Ureter (tissue), 1 donor: ENCODE measurements at regions not wholly inside any gene's neighbourhood (a gene's known extent, or its start where the extent isn't known, plus 50 kb on each side); places are given as distances from the start of the nearest gene placed in this dataset.
"Not testable (repeated sequence)": the region's sequence is repeated elsewhere in the genome, so short reads cannot be mapped to it uniquely, and the experiment has no call there.

Experiments used
- DNase-seq: peaks from one replicate; pipeline ENCODE4 v3.0.0-alpha.2; 2020; ENCODE audit warnings: low spot score
- donor health status: DM: yes; HTN: yes; CAD: no.

DNA sequence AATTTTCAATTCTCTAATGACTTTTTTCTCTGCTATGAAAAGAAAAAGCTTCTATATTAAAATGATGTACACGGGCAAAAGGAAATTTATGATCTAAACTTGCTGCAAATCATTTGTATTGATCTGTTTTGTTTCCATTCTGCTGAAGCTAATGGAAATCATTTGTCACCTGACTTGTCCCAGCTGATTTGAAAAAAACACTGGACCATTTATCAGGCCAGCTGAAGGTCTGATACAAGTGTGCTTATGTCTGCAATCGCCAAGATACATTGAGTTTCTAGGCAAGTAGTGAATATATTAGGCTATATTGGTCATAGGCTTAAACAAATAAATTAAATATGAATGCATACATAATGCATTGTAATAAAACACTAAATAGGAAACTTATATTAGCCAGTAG lies 1309.7 kb downstream of the REEP3 start:
- no peak for DNase-seq

DNA sequence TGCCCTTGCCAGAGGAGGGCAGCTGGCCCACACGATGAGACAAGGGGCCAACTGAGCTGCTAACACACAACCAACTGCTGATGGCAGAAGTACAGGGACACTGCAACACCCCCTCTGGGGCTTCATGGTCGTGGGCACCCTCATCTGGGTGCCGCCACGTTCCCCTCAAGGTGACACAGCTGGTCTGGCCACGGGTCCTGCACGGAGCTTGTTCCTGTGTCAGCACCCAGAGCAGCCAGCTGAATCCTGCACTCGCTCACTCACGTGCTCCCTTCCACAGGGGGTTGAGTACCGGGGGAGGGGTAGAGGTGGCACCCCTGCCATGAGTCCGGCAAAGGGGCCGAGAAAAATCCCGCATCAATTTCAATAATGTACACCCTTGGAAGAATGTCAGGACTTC lies 1319.1 kb downstream of the REEP3 start:
- no peak for DNase-seq

DNA sequence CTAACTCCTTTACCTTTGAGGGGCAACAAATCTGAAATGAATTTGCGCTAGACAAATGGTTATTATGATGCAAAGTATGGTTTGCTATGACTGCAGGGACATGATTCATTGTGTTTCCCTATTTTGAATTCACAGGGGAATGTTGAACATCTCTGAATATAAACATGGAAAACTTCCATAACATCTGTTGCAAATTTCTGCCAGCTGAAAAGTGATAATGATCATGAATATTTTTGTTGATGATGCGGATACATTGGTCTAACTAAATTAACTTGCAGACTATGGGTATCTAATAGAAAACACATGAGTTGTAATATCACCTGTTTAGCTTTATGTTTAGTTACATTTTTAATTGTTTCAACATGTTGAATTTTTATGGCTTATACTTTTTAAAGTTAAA lies 1325.5 kb downstream of the REEP3 start:
- no peak for DNase-seq

DNA sequence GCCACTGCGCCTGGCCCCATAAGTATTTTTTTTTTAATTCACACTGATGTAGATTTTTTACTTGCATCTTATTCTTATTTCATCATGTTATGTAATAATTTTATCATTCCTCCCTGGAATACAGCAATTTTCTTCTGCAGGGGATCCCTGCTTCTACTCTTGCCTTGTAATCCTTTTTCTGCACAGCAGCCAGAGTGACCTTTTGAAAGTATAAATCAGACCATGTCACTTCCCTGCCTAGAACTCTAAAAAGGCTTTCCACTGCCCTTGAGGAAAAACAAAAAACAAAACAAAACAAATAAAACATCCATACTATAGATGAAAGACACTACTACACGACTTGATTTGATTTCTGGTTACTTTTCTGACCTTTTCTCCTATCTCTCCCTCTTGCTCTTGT lies 1334.7 kb downstream of the REEP3 start:
- no peak for DNase-seq

DNA sequence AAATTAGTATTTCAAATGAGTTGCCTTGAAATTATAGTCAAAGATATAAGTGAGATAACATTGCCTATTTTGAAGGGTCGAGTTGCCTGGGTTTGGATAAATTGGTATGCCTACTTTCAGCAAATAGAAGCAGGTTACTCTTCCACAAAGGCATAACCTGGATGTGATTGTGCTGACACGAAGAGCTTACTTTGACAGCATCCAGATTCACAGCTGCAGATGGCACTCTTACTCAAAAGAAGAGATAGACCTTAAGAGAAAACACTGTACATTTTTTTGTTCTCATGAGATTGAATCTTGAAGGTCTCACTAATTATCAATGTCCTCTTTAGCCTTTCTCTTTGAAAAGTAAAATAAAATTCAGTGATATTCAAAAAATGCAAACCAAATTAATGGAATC lies 1338.7 kb downstream of the REEP3 start:
- no peak for DNase-seq

DNA sequence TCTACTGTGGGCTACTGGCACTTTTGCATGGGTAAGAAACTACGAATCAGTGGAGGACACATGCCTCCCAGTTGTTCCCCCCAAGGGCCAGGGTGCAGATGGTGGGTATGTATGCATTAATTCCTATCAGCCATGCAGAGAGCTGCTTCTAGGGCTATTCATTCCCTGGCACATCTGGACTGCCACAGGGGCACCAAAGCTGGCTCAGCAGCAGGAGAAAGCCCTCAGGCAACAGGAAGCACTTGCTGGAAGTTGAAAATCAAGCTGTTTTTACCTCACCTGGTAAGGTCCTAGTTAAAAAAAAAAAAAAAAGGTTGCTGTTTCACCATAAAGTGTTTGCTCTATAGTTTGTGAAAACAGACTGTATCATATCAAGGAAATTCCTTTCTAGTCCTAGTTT lies 1342.6 kb downstream of the REEP3 start:
- no peak for DNase-seq

DNA sequence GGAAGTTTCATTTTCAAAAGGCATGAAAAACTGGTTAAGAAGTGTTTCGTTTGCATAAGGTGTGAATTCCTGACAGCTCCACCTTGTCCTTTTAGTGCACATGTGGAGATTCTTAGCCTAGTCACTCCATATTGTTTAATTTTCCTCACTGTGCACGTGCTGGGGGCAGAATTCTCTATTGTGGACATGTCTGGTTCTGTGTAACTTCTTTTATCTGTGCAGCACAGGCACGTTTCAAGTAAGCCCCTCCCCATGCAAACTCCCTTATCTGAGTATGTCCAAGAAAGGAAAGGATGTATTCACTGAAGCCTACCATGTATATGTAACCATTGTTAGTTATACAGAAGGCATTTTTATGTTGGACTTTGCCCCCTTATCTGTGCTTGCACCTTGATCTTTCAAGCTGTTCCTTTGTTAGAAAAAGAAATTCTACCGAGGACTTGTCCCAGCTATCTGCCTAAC lies 1346.3 kb downstream of the REEP3 start:
- no peak for DNase-seq

DNA sequence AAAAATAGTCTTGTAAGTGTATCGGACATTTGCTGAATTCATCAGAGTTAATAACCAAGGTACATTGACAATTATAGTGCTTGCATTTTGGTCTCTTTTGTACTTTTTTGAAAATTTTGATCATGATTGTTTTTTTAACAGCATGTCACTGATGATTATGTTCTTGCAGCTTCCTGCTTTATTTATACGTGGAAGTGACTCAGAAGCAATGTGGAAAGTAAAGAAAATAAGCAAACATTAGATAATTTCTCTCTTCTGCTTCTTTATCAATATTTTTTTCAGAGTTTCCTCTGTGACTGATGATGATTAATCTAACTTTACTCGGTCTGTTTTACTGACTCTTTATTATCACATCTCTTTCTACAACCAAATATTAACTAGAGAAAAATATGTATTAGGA lies 1351.9 kb downstream of the REEP3 start:
- no peak for DNase-seq

DNA sequence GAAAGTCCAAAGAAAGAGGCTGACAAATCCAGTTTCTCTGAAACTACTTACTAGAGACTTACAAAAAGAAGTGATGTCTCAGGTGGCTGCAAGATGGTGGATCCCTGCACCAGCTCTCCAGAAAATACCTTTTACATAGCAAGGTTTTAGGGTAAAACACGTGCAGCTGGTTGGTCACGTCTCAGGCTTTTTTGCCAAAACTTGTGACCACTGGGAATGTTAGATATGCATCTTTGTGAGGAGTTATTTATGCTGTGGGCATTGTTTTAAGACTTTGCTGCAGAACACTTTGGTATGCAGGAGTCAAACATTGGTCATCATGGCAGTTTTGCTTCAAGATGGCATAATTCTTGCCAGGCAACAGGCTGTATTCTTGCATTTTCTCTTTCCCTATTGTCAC lies 1352.8 kb downstream of the REEP3 start:
- no peak for DNase-seq

DNA sequence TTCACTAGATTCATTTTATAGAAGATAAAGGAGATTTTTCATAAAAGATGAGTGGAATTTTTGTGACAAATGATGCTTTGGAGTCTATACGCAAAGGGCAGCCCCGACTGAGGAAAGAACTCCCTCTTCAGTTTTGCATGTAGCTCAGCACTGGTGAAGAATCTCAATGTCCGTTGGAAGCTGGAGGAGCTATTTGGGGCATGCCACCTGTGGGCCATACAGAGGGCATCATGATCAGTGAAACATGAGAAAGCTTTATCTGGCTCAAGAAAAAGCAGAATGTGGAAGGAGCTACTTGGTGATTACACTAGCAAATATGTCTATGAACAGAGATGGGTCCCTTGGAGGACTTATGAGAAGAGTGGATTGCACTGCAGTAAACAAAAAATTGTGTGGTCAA lies 1359.3 kb downstream of the REEP3 start:
- no peak for DNase-seq

DNA sequence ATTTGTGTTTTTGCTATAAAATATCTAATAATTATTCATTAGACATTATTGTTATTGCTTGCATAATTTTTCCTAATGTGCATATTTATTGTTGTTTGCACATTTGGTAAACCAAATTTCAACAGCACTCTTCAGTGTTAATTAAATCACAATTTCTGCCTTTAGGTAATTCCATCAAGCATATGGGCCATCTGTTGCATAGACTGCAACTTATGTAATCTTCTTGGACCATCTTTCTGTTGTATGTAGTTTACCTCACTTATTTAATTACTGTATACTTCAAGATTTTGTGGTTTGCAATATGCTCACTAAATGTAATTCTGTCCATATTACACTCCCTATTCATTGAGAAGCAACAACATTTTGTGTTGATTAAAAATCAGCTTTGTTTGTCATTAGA lies 1360.1 kb downstream of the REEP3 start:
- no peak for DNase-seq

DNA sequence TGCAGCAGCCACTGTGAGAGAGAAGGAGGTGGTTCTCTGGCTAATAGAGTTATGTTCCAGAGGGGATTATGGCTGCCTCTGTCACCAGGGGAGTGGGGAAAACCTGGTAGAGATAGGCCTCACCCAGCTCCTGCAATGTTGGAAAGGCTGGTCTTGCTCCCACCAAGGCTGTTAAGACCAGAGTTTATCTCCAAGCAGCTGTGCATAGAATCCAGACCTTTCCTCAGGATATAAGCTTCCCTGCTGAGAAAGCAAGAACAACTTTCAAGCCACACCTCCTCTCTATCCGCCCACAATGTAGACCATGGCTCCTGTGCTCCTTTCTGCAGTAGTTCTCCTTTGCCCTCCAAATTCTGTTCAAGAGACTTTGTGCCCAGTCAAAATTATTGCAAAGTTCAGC lies 1375.4 kb downstream of the REEP3 start:
- no peak for DNase-seq

DNA sequence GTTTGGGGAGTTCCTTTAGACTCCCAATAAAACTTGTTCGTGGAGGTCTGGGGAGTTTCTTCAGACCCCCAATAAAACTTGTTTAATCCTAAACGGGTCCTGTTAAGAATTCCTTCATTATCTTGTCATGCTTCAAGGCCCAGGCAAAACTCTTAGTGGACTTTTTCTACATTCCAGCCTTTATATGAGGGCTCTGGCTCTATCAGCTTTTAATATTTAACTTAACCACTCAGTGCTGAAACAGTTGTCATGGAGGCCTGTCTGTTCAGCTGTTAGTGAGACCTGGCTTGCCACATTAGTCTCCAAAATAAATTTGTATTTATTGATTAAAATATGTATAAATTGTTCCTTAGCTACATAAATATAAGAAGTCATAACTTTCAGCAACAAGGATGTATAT lies 1385.1 kb downstream of the REEP3 start:
- DNase-seq, result not testable (repeated sequence)

DNA sequence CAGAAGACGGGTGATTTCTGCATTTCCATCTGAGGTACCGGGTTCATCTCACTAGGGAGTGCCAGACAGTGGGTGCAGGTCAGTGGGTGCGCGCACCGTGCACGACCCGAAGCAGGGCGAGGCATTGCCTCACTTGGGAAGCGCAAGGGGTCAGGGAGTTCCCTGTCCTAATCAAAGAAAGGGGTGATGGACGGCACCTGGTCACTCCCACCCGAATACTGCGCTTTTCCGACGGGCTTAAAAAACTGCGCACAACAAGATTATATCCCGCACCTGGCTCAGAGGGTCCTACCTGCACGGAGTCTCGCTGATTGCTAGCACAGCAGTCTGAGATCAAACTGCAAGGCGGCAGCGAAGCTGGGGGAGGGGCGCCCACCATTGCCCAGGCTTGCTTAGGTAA lies 1403.1 kb downstream of the REEP3 start:
- not testable (repeated sequence) for DNase-seq

DNA sequence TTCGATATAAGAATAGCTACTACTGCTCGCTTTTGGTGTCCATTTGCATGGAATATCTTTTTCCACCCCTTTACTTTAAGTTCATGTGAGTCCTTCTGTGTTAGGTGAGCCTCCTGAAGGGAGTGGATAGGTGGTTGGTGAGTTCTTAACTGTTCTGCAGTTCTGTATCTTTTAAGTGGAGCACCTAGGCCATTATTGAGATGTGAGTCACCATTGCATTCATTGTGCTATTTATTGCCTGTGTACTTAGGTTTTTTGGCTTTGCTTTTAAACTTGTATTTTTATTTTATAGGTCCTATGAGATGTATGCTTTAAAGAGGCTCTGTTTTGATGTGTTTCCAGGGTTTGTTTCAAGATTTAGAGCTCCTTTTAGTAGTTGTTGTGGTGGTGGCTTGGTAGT lies 1430.8 kb downstream of the REEP3 start:
- no peak for DNase-seq

DNA sequence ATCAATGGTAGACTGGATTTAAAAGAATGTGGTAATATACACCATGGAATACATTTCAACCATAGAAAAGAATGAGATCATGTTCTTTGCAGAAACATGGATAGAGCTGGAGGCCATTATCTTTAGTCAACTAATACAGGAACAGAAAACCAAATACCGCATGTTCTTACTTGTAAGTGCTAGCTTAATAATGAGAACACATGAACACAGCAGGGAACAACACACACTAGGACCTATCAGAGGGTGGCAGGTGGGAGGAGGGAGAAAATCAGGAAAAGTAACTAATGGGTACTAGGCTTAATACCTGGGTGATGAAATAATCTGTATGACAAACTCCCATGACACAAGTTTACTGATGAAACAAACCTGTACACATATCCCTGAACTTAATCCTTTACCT lies 1435.2 kb downstream of the REEP3 start:
- DNase-seq, result no peak

DNA sequence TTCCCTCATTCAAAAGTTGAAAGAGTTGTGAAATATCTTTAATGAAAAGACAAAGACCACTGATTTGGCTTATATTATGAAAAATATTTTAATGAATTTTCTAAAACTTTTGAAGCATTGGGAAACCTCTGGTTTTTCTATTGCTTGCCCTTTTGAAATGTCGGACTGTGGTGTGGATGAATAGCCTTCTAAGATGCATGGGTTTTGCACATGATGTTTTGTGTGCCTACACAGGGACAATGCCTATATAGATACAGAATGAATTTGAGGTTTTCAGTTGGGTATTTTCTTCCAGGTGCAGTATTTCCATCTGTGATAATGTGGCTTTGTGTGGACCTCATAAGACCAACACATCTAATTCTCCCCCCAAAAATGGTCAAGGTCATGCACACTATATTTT lies 1437.9 kb downstream of the REEP3 start:
- no peak for DNase-seq

DNA sequence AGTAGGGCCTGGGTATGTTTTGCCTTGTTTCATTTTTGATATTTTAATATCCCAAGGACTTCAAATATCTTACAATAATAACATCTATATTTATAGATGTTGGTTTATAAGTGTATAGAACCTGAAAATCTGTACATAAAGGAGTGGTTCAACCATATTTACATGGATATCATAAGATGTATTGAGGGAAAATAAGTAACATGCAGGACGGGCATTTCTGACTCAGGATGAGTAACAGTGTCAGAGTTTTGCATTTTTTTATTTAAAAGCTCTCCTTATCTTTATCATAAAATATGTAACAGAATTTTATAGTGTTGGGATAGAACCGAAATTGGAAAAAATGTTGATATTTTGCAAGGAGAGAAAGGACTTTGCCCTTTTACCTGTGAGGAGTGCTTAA lies 1438.7 kb downstream of the REEP3 start:
- DNase-seq, result no peak

DNA sequence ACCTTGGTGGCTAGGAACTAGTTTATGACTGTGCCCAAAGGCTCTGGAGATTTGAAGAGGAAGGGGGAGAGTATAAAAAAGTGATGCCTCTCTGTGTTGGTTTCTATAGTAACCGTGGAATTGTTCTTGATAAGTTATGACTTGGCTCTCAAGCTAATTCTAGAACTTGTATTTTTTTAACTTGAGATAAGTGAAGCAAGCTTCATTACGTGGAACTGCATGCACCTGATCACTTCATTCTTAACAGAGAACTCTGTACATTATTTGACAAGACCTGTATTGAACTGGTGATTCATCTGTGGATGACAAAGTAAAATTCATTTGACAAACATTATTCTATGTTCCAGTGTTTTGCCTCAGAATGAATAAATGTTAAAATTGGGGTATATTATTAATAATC lies 1452.2 kb downstream of the REEP3 start:
- DNase-seq, result no peak

DNA sequence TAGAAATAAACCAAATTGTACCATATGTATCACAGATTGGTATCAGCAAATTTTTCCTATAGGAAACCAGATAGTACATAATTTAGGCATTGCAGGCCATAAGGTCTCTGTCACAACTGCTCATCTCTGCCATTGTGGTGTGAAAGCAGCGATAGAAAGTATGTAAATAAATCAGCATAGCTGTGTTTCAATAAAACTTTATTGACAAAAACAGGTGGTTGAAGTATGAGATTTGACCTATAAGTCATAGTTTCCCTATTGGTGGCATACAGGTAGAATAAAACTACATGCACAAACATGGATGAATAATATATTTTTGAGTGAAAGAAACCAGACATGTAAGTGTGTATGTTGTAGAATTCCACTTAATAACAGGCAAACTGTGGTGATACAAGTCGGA lies 1454.9 kb downstream of the REEP3 start:
- DNase-seq, result no peak

DNA sequence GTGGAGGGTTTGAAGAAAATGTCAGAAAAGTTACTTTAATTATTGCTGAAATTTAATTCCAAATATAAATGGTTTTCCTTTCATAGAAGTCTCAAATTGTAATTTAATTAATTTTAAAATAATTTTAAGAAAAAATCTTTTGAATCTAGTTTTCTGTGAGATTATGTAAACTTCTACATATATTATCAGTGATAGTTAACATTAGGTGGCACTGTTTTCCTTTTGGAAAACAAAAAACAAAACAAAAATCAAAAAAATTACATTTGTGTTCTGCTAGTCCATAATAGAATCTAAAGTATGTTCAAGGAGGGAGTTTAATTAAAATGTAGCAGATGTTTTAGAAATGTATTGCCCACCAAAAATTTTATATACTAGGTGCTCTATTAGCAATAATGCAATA lies 1456.7 kb downstream of the REEP3 start:
- no peak for DNase-seq

DNA sequence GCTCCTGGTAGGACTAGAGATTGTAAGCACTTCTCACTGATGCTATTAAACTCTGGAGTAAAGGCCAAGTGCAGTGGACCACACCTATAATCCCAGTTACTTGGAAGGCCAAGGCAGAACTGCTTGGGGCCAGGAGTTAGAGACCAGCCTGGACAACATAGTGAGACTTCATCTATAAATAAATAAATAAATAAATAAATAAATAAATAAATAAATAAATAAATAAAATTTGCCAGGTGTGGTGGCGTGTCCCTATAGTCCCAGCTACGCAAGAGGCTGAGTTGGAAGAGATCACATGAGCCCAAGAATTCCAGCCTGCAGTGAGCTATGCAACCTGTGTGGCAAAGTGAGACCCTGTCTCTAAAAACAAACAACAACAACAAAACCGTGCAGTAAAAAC lies 1475.7 kb downstream of the REEP3 start:
- DNase-seq, result no peak

DNA sequence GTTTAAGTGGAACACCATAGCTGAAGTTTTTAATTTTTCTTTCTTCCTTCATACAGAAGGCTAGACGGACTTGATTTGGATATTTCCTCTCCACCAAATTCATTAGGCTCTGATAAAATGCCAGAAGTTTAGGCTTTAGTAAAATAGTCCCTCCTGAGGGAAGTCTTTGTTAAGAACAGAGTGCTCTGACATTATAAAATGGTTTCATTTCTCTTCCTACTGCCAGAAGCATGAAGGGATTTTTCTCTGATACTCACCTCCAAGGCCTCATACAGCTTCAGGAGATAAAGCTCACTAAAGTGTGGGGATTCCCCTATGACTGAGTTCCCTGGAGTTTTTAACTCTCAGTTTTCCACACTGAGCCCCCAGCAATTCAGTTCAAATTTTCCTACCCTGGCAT lies 1489.6 kb downstream of the REEP3 start:
- DNase-seq, result no peak

DNA sequence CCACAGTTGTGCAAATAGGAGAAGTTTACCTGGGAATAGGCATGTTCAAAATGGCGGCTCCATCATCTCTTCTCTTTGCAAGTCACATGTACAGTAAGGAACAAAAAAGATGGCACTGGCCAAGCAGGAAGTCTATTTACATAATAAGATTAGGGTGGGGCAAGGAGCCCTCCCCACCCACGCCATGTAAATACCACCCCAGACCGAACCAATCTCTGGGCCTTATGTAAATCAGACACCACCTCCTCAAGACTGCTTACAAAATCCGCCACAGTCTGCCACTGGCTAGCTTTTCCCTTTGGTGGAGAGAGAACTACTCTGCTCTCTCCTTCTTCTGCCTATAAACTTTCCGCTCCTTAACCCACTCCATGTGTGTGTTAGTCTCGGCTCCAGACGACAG lies 1496.3 kb downstream of the REEP3 start:
- DNase-seq, result no peak

DNA sequence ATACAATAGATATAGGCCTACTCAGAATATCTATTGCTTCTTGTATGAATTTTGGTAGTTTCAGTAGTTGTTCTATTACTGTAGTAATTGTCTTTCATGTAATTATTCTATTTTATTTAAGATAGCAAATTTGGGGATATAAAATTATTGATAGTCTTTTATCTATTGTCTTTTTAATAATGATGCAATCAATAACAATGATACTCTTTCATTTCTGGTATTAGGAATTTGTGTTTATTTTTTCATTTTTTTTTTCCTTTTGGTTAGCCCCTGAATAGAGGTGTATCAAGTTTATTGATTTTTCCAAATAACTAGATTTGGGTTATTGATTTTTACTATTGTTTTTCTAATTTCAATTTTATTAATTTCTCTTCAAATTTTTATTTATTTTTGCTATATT lies 1503.7 kb downstream of the REEP3 start:
- DNase-seq, result no peak
